ACC112 (cell line): ENCODE measurements at regions not wholly inside any gene's neighbourhood (a gene's known extent, or its start where the extent isn't known, plus 50 kb on each side); places are given as distances from the start of the nearest gene placed in this dataset.

Experiments used
- H2AFZ ChIP-seq: fragments of 200-600 bp; sonication (generic); one replicate; pipeline ENCODE4 v1.6.0; 2017; ENCODE audit warnings: antibody characterized with exemption, low read length; ENCODE audit not compliant: unreplicated experiment
- H3K27ac ChIP-seq: fragments of 200-600 bp; sonication (generic); 2 replicates; pipeline ENCODE4 v1.5.1; 2014; ENCODE audit warnings: low read depth, mild to moderate bottlenecking, antibody characterized with exemption, low read length, moderate library complexity
- H3K27me3 ChIP-seq: fragments of 200-600 bp; sonication (generic); 2 replicates; pipeline ENCODE4 v1.6.1; 2014; ENCODE audit warnings: mild to moderate bottlenecking, antibody characterized with exemption, low read length, moderate library complexity, mixed read lengths; ENCODE audit not compliant: insufficient read depth
- H3K36me3 ChIP-seq: fragments of 200-600 bp; sonication (generic); 2 replicates; pipeline ENCODE4 v1.6.1; 2016; ENCODE audit warnings: mild to moderate bottlenecking, antibody characterized with exemption, low read length, moderate library complexity, mixed read lengths; ENCODE audit not compliant: insufficient read depth
- H3K4me1 ChIP-seq: fragments of 200-600 bp; sonication (generic); one replicate; pipeline ENCODE4 v1.6.1; 2016; ENCODE audit warnings: low read length, mixed read lengths; ENCODE audit not compliant: insufficient read depth, unreplicated experiment, control insufficient read depth
- H3K4me3 ChIP-seq: fragments of 200-600 bp; sonication (generic); 2 replicates; pipeline ENCODE4 v1.5.1; 2014; ENCODE audit warnings: mild to moderate bottlenecking, low read depth, low read length
- H3K79me2 ChIP-seq: fragments of 200-600 bp; sonication (generic); one replicate; pipeline ENCODE4 v1.6.0; 2016; ENCODE audit warnings: low read length; ENCODE audit not compliant: control insufficient read depth, unreplicated experiment, insufficient read depth

- H3K4me3 ChIP-seq = no peak overlapping the region
- no peak overlapping the region for H3K27ac ChIP-seq
- H2AFZ ChIP-seq = no peak overlapping the region
- H3K79me2 ChIP-seq = no peaks in the 10 kb centered on the region
- H3K36me3 ChIP-seq = no peaks in the 10 kb centered on the region
- no peaks in the 10 kb centered on the region for H3K27me3 ChIP-seq
- H3K4me1 ChIP-seq = no peaks in the 10 kb centered on the region
Observed at GRCh38 chr10:111384556-111384955, 307.7 kb downstream of the ADRA2A start.

DNA sequence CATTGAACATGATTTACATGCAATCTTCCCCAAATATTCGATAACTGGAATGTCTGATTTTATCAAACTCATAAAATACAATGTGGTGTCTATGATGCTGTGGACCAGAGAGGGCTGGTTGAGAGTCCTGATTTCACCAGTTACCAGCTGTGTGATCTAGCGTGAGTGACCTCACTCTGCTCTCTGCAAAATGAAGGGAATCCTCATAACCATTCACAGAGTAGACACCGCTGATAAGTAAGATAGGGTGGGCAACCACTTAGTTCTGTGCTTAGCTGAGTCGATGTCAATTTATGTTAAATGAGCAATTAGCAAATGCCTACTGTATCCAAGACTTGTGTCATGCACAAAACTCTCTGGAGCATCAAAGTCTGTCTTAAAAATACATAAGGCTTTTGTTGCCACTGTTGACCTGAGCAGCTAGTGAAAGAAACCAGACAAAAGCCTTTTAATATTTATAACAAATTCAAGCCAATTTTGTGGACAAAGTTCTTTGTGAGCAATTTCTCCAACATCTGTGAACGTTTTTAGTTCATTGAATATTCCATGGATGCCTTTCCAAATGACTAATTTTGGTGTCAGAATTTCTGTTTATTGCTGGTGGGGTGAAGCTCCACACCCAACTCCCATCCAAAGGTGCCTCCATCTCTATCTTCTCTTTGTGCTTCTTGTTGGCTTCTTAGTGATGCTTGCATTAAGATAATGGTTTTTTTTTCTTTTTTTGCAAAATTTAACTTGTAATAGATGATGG lies 314.2 kb downstream of the ADRA2A start:
- H3K27me3 ChIP-seq = no peaks in the 10 kb centered on the region
- no peak overlapping the region for H3K27ac ChIP-seq
- no peaks in the 10 kb centered on the region for H3K36me3 ChIP-seq
- no peak overlapping the region for H3K4me3 ChIP-seq
- H2AFZ ChIP-seq = no peak overlapping the region
- H3K79me2 ChIP-seq = no peaks in the 10 kb centered on the region
- H3K4me1 ChIP-seq = no peaks in the 10 kb centered on the region

- no peaks in the 10 kb centered on the region for H3K27me3 ChIP-seq
- H3K36me3 ChIP-seq = no peaks in the 10 kb centered on the region
- no peaks in the 10 kb centered on the region for H3K4me1 ChIP-seq
- H3K79me2 ChIP-seq = no peaks in the 10 kb centered on the region
- H3K4me3 ChIP-seq = no peak overlapping the region
- H2AFZ ChIP-seq = no peak overlapping the region
- H3K27ac ChIP-seq = no peak overlapping the region
Observed at GRCh38 chr10:111392159-111392558, 315.3 kb downstream of the ADRA2A start.

DNA sequence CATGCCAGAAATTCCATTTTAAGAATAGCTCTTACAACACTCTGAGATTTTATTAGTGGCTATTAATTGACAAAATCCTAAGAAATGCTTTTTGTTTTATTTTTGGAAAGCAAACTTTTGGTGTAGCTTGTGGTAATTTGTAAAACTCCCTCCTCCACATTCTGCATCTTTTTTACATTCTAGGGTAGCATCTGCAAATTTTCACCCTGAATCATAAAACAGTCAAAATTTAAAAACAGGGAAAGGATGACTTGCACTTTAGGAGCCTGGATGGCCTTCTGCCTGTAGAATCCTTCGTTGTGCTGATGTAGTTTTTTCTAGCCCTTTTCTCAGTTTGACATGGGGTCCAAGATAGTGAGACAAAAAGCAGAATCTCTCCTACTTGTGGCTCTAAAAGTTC lies 316.1 kb downstream of the ADRA2A start:
- no peak overlapping the region for H2AFZ ChIP-seq
- H3K79me2 ChIP-seq = no peaks in the 10 kb centered on the region
- H3K4me3 ChIP-seq = no peak overlapping the region
- H3K27me3 ChIP-seq = no peaks in the 10 kb centered on the region
- no peak overlapping the region for H3K27ac ChIP-seq
- no peaks in the 10 kb centered on the region for H3K4me1 ChIP-seq
- no peaks in the 10 kb centered on the region for H3K36me3 ChIP-seq

GRCh38 chr10:111410740-111411139 lies 333.9 kb downstream of the ADRA2A start:
- H3K4me3 ChIP-seq = no peak overlapping the region
- H3K4me1 ChIP-seq = no peaks in the 10 kb centered on the region
- H3K36me3 ChIP-seq = no peaks in the 10 kb centered on the region
- H3K79me2 ChIP-seq = no peaks in the 10 kb centered on the region
- H3K27ac ChIP-seq = no peak overlapping the region
- no peaks in the 10 kb centered on the region for H3K27me3 ChIP-seq
- no peak overlapping the region for H2AFZ ChIP-seq

DNA sequence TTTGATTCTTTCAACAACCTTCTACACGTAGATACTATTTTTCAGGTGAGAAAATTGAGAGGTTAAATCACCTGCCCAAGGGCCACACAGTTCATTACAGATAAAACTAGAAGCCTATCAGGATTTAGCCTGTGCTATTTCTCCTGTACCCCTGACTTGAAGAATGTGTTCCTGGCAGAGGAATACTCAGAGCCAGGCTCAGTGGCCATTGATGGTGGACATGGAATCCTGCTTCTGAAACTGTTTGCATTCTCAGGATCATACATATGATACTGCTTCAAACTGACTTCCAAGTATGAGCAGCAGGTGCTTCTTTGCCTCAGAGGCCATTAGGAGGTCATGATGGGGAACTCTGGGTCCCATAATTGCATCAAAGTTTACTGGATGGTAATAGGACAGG lies 348.6 kb downstream of the ADRA2A start:
- Histone ChIP-seq H3K36me3 (no peaks in the 10 kb centered on the region), H3K4me3 (no peak overlapping the region), H3K27me3 (no peaks in the 10 kb centered on the region), H3K27ac (no peak overlapping the region), H3K4me1 (no peaks in the 10 kb centered on the region), H2AFZ (no peak overlapping the region), H3K79me2 (no peaks in the 10 kb centered on the region)

- H3K36me3 ChIP-seq = no peaks in the 10 kb centered on the region
- no peaks in the 10 kb centered on the region for H3K27me3 ChIP-seq
- no peak overlapping the region for H2AFZ ChIP-seq
- no peaks in the 10 kb centered on the region for H3K4me1 ChIP-seq
- H3K79me2 ChIP-seq = no peaks in the 10 kb centered on the region
- H3K4me3 ChIP-seq = no peak overlapping the region
- H3K27ac ChIP-seq = no peak overlapping the region
Observed at GRCh38 chr10:111429288-111430028, 352.6 kb downstream of the ADRA2A start.

GRCh38 chr10:111430070-111430469 lies 353.2 kb downstream of the ADRA2A start:
- no peaks in the 10 kb centered on the region for H3K79me2 ChIP-seq
- no peaks in the 10 kb centered on the region for H3K27me3 ChIP-seq
- H3K36me3 ChIP-seq = no peaks in the 10 kb centered on the region
- H3K4me3 ChIP-seq = no peak overlapping the region
- no peak overlapping the region for H3K27ac ChIP-seq
- no peak overlapping the region for H2AFZ ChIP-seq
- H3K4me1 ChIP-seq = no peaks in the 10 kb centered on the region

DNA sequence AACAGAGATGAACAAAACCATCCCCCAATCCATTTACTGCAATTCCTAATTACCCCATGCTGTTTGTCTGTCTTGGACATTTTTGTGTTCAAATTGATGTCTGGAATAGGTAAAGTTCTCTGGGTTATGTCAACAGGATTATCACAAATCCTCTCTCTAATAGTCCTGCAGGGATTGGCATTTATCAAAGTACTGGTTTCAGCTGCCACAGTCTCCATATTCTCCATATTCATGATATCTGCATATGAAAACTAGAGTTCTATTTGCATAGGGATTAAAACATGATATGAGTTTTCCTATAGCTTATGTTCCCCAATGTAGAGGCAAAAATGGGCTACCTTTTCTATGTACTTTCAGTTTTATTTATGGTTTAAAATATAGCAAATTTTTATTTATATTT lies 355.8 kb downstream of the ADRA2A start:
- no peaks in the 10 kb centered on the region for H3K4me1 ChIP-seq
- no peak overlapping the region for H3K4me3 ChIP-seq
- H3K27me3 ChIP-seq = no peaks in the 10 kb centered on the region
- no peaks in the 10 kb centered on the region for H3K36me3 ChIP-seq
- H2AFZ ChIP-seq = no peak overlapping the region
- no peak overlapping the region for H3K27ac ChIP-seq
- no peaks in the 10 kb centered on the region for H3K79me2 ChIP-seq

DNA sequence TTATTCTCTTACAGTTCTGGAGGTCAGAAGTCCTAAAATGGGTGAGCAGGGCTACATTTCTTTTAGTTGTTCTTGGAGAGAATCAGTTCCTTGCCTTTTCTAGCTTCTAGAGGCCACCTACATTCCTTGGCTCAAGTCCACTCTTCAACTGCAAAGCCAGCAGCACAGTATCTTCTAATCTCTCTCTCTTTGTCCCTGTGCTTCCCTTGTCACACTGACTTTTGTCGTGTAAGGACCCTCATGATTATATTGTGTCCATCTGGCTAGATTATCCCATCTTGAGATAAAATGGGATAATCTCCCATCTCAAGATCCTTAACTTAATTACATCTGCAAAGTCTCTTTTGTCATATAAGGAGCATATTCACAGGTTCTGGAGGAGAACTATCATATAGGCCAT lies 359.0 kb downstream of the ADRA2A start:
- Histone ChIP-seq H3K27me3 (no peaks in the 10 kb centered on the region), H3K4me3 (no peak overlapping the region), H3K27ac (no peak overlapping the region), H3K36me3 (no peaks in the 10 kb centered on the region), H3K79me2 (no peaks in the 10 kb centered on the region), H2AFZ (no peak overlapping the region), H3K4me1 (no peaks in the 10 kb centered on the region)
